ENCODE measurements at regions not wholly inside any gene's neighbourhood (a gene's known extent, or its start where the extent isn't known, plus 50 kb on each side); places are given as distances from the start of the nearest gene placed in this dataset.

DNA sequence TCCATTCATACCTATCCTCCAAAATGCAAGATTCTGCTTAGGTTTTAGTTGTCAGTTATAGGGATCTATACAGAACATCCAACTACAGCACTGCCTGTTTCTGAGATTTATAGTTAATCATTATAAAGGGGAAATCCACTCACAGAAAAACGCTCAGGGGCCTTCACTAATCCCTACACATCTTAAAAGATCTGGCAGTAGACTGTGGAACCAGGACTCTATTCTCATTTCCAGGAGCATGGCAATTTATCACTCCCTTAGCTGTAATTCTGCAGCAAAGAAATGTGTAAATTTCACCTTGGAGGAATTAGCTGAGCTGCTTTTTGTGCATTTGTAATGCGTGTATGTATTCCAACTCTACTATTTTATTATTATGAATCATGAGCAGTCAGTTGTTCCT lies 1128.1 kb upstream of the PRR20A start:
- no peak overlapping the region for H3K4me3 ChIP-seq (ENCODE audit: insufficient read depth, low read depth, low read length)
- Mint-ChIP-seq H3K4me3 (ENCODE audit: unreplicated experiment) (no peak overlapping the region), H3K36me3 (ENCODE audit: low read depth, unreplicated experiment) (no peaks in the 10 kb centered on the region), H3K9me3 (ENCODE audit: unreplicated experiment) (no peaks in the 10 kb centered on the region), H3K27me3 (ENCODE audit: low read depth, unreplicated experiment) (no peaks in the 10 kb centered on the region), H3K27ac (ENCODE audit: unreplicated experiment) (no peak overlapping the region), H3K4me1 (ENCODE audit: low read depth, unreplicated experiment) (no peaks in the 10 kb centered on the region)
- no peak overlapping the region for H3K9ac ChIP-seq (ENCODE audit: low read length)
- H3K36me3 ChIP-seq (ENCODE audit: insufficient read depth, low read length) = no peaks in the 10 kb centered on the region
- no peak for DNase-seq (ENCODE audit: low read depth)
- H3K4me2 ChIP-seq (ENCODE audit: low read length) = no peak overlapping the region
- TF ChIP-seq, protein P1, sequence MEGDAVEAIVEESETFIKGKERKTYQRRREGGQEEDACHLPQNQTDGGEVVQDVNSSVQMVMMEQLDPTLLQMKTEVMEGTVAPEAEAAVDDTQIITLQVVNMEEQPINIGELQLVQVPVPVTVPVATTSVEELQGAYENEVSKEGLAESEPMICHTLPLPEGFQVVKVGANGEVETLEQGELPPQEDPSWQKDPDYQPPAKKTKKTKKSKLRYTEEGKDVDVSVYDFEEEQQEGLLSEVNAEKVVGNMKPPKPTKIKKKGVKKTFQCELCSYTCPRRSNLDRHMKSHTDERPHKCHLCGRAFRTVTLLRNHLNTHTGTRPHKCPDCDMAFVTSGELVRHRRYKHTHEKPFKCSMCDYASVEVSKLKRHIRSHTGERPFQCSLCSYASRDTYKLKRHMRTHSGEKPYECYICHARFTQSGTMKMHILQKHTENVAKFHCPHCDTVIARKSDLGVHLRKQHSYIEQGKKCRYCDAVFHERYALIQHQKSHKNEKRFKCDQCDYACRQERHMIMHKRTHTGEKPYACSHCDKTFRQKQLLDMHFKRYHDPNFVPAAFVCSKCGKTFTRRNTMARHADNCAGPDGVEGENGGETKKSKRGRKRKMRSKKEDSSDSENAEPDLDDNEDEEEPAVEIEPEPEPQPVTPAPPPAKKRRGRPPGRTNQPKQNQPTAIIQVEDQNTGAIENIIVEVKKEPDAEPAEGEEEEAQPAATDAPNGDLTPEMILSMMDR (IDR thresholded peaks at IDR 0.05; ENCODE audit: insufficient read depth, low read depth, low read length) = no peak
- no peak for TF ChIP-seq EZH2 (IDR thresholded peaks at IDR 0.05; ENCODE audit: insufficient read depth, low read length)
- no peak overlapping the region for H2AFZ ChIP-seq (ENCODE audit: low read depth, low read length)
- no peak for FAIRE-seq
- no peaks in the 10 kb centered on the region for H3K4me1 ChIP-seq (ENCODE audit: insufficient read depth, low read length)
- no peaks in the 10 kb centered on the region for H3K79me2 ChIP-seq (ENCODE audit: insufficient read depth, low read length)
- H3K9me3 ChIP-seq (ENCODE audit: insufficient read depth, low read depth, low read length) = no peaks in the 10 kb centered on the region
- H4K20me1 ChIP-seq (ENCODE audit: insufficient read depth, low read length) = no peaks in the 10 kb centered on the region
- H3K27ac ChIP-seq (ENCODE audit: low read depth, low read length) = no peak overlapping the region
- H3K27me3 ChIP-seq (ENCODE audit: insufficient read depth, low read length) = no peaks in the 10 kb centered on the region

DNA sequence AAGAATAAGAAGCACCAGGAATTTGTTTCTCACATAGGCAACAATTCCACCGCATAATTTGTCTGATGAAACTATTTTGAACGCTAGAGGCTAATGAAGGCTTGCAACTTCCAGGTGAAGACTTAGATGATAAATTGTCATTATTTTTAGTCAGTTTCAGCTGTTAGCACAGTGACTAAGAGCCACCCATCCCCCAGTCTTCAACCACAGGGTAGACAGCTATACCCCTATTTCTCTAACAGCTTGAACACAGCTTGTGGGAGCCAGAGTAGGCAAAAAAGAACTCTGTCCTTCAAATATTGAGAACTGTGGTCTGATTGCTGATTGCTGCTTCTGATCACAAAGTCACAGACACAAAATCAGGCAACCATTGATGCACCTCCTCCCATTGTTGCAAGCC lies 1124.8 kb upstream of the PRR20A start:
- Histone ChIP-seq H3K27me3 (ENCODE audit: insufficient read depth, low read length) (no peaks in the 10 kb centered on the region), H2AFZ (ENCODE audit: low read depth, low read length) (no peak overlapping the region), H3K9ac (ENCODE audit: low read length) (no peak overlapping the region), H4K20me1 (ENCODE audit: insufficient read depth, low read length) (no peaks in the 10 kb centered on the region), H3K4me2 (ENCODE audit: low read length) (no peak overlapping the region), H3K4me3 (ENCODE audit: insufficient read depth, low read depth, low read length) (no peak overlapping the region), H3K4me1 (ENCODE audit: insufficient read depth, low read length) (no peaks in the 10 kb centered on the region), H3K79me2 (ENCODE audit: insufficient read depth, low read length) (no peaks in the 10 kb centered on the region), H3K36me3 (ENCODE audit: insufficient read depth, low read length) (no peaks in the 10 kb centered on the region), H3K9me3 (ENCODE audit: insufficient read depth, low read depth, low read length) (peaks cover 11% of the 10 kb centered on the region), H3K27ac (ENCODE audit: low read depth, low read length) (no peak overlapping the region)
- TF ChIP-seq, protein P1 (IDR thresholded peaks at IDR 0.05; ENCODE audit: insufficient read depth, low read depth, low read length) = no peak
- TF ChIP-seq EZH2 (IDR thresholded peaks at IDR 0.05; ENCODE audit: insufficient read depth, low read length) = no peak
- no peaks in the 10 kb centered on the region for H3K4me1 Mint-ChIP-seq (ENCODE audit: low read depth, unreplicated experiment)
- H3K9me3 Mint-ChIP-seq (ENCODE audit: unreplicated experiment) = peaks cover 2% of the 10 kb centered on the region
- DNase-seq (ENCODE audit: low read depth) (no peak), FAIRE-seq (no peak)
- no peak overlapping the region for H3K27ac Mint-ChIP-seq (ENCODE audit: unreplicated experiment)
- H3K27me3 Mint-ChIP-seq (ENCODE audit: low read depth, unreplicated experiment) = no peaks in the 10 kb centered on the region
- no peak overlapping the region for H3K4me3 Mint-ChIP-seq (ENCODE audit: unreplicated experiment)
- no peaks in the 10 kb centered on the region for H3K36me3 Mint-ChIP-seq (ENCODE audit: low read depth, unreplicated experiment)

DNA sequence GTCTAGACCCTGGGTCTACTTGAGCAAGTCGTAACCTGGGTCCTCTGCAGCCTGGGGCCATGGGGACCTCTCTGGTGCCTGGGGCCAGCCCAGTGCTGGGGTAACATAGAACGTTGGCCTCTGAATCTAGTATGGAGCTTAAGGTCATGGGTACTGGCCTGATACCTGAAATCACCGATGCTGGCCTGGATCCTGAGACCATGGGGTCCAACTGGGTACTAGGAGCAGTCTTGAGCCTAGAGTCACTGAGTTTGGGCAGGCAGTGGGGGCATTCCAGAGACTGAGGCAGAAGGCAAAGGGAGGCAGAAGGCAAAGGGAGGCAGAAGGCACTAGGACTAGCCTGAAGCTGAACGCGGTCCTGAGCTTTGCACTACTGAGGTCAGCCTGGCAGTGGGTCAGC lies 1121.1 kb upstream of the PRR20A start:
- H3K4me1 Mint-ChIP-seq (ENCODE audit: low read depth, unreplicated experiment) = no peaks in the 10 kb centered on the region
- no peaks in the 10 kb centered on the region for H3K27me3 Mint-ChIP-seq (ENCODE audit: low read depth, unreplicated experiment)
- FAIRE-seq (no peak), DNase-seq (ENCODE audit: low read depth) (no peak)
- H3K9me3 Mint-ChIP-seq (ENCODE audit: unreplicated experiment) = peaks cover 2% of the 10 kb centered on the region
- no peak overlapping the region for H3K4me3 ChIP-seq (ENCODE audit: insufficient read depth, low read depth, low read length)
- H3K36me3 ChIP-seq (ENCODE audit: insufficient read depth, low read length) = no peaks in the 10 kb centered on the region
- no peak overlapping the region for H3K9ac ChIP-seq (ENCODE audit: low read length)
- no peak for TF ChIP-seq EZH2 (IDR thresholded peaks at IDR 0.05; ENCODE audit: insufficient read depth, low read length)
- TF ChIP-seq, protein P1 (IDR thresholded peaks at IDR 0.05; ENCODE audit: insufficient read depth, low read depth, low read length) = no peak
- no peaks in the 10 kb centered on the region for H3K36me3 Mint-ChIP-seq (ENCODE audit: low read depth, unreplicated experiment)
- H2AFZ ChIP-seq (ENCODE audit: low read depth, low read length) = no peak overlapping the region
- H3K4me3 Mint-ChIP-seq (ENCODE audit: unreplicated experiment) = no peak overlapping the region
- H3K4me1 ChIP-seq (ENCODE audit: insufficient read depth, low read length) = no peaks in the 10 kb centered on the region
- H3K4me2 ChIP-seq (ENCODE audit: low read length) = no peak overlapping the region
- H3K27ac Mint-ChIP-seq (ENCODE audit: unreplicated experiment) = no peak overlapping the region
- H3K9me3 ChIP-seq (ENCODE audit: insufficient read depth, low read depth, low read length) = peaks cover 11% of the 10 kb centered on the region
- H3K27me3 ChIP-seq (ENCODE audit: insufficient read depth, low read length) = no peaks in the 10 kb centered on the region
- no peaks in the 10 kb centered on the region for H3K79me2 ChIP-seq (ENCODE audit: insufficient read depth, low read length)
- H3K27ac ChIP-seq (ENCODE audit: low read depth, low read length) = no peak overlapping the region
- H4K20me1 ChIP-seq (ENCODE audit: insufficient read depth, low read length) = no peaks in the 10 kb centered on the region

Measured in astrocyte (in vitro differentiated cells and primary cell).